Panc1 (cell line): ENCODE measurements at regions not wholly inside any gene's neighbourhood (a gene's known extent, or its start where the extent isn't known, plus 50 kb on each side); places are given as distances from the start of the nearest gene placed in this dataset.

Source experiments
- ATAC-seq: fragments of 200-7000 bp; cut with Tn5 transposase; 2 replicates; pipeline ENCODE4 v1.9.1; 2020; ENCODE audit warnings: mild to moderate bottlenecking, moderate library complexity
- BruUV-seq: library from RNA; stranded (reverse); fragments of 400-500 nt; replicated peaks from 2 replicates; lab custom pipeline; 2021; lab: Mats Ljungman, UMichigan
- CTCF ChIA-PET: fragments of 300-600 bp; sonication (Branson Sonifier 250); formaldehyde crosslinking; loops from one replicate; lab custom pipeline; 2022; ENCODE audit warnings: antibody characterized with exemption; lab: Charles Lee
- POLR2A ChIA-PET: fragments of 300-600 bp; sonication (Branson Sonifier 250); formaldehyde crosslinking; loops from one replicate; lab custom pipeline; 2022; ENCODE audit warnings: antibody characterized with exemption; lab: Charles Lee
- DNase-seq: peaks from one replicate; pipeline ENCODE4 v3.0.0-alpha.2; 2010; ENCODE audit warnings: low read depth, low spot score
- H3K27ac ChIP-seq: 2 replicates; pipeline ENCODE4 v1.5.1; 2011; ENCODE audit warnings: mild to moderate bottlenecking, low read length, inconsistent platforms
- H3K27me3 ChIP-seq: fragments of 200-500 bp; sonication (Bioruptor generic); 2 replicates; pipeline ENCODE4 v1.6.0; 2014; ENCODE audit warnings: low read length, inconsistent platforms; ENCODE audit not compliant: control insufficient read depth, insufficient read depth
- H3K36me3 ChIP-seq: fragments of 200-500 bp; sonication (Bioruptor generic); 2 replicates; pipeline ENCODE4 v1.5.1; 2014; ENCODE audit warnings: inconsistent platforms, mild to moderate bottlenecking, low read length, moderate library complexity; ENCODE audit not compliant: control insufficient read depth, insufficient read depth
- H3K4me1 ChIP-seq: 2 replicates; pipeline ENCODE4 v1.5.1; 2011; ENCODE audit warnings: inconsistent platforms, mild to moderate bottlenecking, low read length, moderate library complexity; ENCODE audit not compliant: control insufficient read depth, insufficient read depth
- H3K4me3 ChIP-seq, 2 experiments: 2 replicates each; pipeline ENCODE4 v1.5.1; 2011 to 2012; ENCODE audit warnings: low read depth in 2 of 2, low read length in 2 of 2, mild to moderate bottlenecking in 2 of 2, inconsistent platforms in 1 of 2, moderate library complexity in 1 of 2
- H3K9me3 ChIP-seq: fragments of 200-500 bp; sonication (Bioruptor generic); 2 replicates; pipeline ENCODE4 v1.5.1; 2014; ENCODE audit warnings: low read depth, mild to moderate bottlenecking, inconsistent platforms, low read length, moderate library complexity; ENCODE audit not compliant: control insufficient read depth, insufficient read depth
- POLR2AphosphoS5 ChIP-seq: IDR thresholded peaks from 2 replicates; pipeline ENCODE4 v1.6.1; 2012; ENCODE audit warnings: mild to moderate bottlenecking, low read depth, low read length, moderate library complexity
- SIN3A ChIP-seq: IDR thresholded peaks from 2 replicates; pipeline ENCODE4 v1.6.1; 2012; ENCODE audit warnings: low read depth, mild to moderate bottlenecking, low read length, moderate library complexity, borderline replicate concordance; ENCODE audit not compliant: insufficient read depth
- TCF7L2 ChIP-seq: IDR thresholded peaks from 2 replicates; pipeline ENCODE4 v1.6.1; 2011; ENCODE audit warnings: mild to moderate bottlenecking, low read depth, low read length, inconsistent platforms
- in situ Hi-C: cut with HindIII; loops from 2 replicates; pipeline ENCODE4 v1.10.0; 2016; ENCODE audit warnings: low sequenced_read_pairs, low pct_unique_long_range_greater_than_20kb
- intact Hi-C: fragments of 100-400 bp; cut with micrococcal nuclease; formaldehyde crosslinking; loops from one replicate; pipeline ENCODE4 v1.10.0; 2022; ENCODE audit not compliant: unreplicated experiment
- TF ChIP-seq, protein P1 (sequence below): fragments of 450-650 bp; IDR thresholded peaks from 2 replicates; pipeline ENCODE4 v1.5.1; 2017; ENCODE audit warnings: mild to moderate bottlenecking
- TF ChIP-seq, protein P2 (sequence below), 2 experiments: IDR thresholded peaks; 2 replicates each; pipeline ENCODE4 v1.6.1; 2011 to 2012; ENCODE audit warnings: low read depth in 2 of 2, control low read depth in 1 of 2, low read length in 1 of 2, mild to moderate bottlenecking in 1 of 2, moderate library complexity in 1 of 2; ENCODE audit not compliant: insufficient read depth in 1 of 2

DNA sequence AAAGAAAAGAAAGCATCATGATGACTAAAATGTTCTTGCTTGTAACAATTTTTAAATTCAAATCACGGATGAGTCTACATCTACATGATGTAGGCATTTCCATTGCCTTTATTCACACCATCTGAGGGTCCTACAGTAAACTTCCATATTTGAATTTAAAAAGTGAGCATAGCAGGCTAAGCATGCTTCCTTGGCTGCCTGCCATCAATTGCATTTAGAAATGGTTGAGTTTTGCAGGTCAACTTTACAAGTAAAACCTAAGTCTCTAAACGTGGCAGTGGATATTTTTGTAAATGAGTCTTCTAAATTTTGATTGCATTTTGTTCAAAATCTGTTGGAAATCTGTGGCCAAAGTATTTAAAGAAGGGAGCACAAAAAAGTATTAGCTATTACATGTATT is 136.5 kb upstream of the PTCH1 start:
- CTCF ChIA-PET = interaction anchor here (0.7 kb wide), 1 partner anchor 26 kb away, joined by 3 read pairs; no protein-coding TSS in a partner anchor
- ATAC-seq = no peak
- no peaks in the 10 kb centered on the region for H3K27me3 ChIP-seq
- no peak overlapping the region for H3K4me3 ChIP-seq
- no peaks in the 10 kb centered on the region for H3K9me3 ChIP-seq
- no TSS peak for BruUV-seq
- in situ Hi-C loops = no loop called here
- TF ChIP-seq TCF7L2 (no peak), SIN3A (no peak), POLR2AphosphoS5 (no peak)
- TF ChIP-seq, protein P1, sequence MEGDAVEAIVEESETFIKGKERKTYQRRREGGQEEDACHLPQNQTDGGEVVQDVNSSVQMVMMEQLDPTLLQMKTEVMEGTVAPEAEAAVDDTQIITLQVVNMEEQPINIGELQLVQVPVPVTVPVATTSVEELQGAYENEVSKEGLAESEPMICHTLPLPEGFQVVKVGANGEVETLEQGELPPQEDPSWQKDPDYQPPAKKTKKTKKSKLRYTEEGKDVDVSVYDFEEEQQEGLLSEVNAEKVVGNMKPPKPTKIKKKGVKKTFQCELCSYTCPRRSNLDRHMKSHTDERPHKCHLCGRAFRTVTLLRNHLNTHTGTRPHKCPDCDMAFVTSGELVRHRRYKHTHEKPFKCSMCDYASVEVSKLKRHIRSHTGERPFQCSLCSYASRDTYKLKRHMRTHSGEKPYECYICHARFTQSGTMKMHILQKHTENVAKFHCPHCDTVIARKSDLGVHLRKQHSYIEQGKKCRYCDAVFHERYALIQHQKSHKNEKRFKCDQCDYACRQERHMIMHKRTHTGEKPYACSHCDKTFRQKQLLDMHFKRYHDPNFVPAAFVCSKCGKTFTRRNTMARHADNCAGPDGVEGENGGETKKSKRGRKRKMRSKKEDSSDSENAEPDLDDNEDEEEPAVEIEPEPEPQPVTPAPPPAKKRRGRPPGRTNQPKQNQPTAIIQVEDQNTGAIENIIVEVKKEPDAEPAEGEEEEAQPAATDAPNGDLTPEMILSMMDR = no peak
- TF ChIP-seq, protein P2, sequence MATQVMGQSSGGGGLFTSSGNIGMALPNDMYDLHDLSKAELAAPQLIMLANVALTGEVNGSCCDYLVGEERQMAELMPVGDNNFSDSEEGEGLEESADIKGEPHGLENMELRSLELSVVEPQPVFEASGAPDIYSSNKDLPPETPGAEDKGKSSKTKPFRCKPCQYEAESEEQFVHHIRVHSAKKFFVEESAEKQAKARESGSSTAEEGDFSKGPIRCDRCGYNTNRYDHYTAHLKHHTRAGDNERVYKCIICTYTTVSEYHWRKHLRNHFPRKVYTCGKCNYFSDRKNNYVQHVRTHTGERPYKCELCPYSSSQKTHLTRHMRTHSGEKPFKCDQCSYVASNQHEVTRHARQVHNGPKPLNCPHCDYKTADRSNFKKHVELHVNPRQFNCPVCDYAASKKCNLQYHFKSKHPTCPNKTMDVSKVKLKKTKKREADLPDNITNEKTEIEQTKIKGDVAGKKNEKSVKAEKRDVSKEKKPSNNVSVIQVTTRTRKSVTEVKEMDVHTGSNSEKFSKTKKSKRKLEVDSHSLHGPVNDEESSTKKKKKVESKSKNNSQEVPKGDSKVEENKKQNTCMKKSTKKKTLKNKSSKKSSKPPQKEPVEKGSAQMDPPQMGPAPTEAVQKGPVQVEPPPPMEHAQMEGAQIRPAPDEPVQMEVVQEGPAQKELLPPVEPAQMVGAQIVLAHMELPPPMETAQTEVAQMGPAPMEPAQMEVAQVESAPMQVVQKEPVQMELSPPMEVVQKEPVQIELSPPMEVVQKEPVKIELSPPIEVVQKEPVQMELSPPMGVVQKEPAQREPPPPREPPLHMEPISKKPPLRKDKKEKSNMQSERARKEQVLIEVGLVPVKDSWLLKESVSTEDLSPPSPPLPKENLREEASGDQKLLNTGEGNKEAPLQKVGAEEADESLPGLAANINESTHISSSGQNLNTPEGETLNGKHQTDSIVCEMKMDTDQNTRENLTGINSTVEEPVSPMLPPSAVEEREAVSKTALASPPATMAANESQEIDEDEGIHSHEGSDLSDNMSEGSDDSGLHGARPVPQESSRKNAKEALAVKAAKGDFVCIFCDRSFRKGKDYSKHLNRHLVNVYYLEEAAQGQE (IDR thresholded peaks at IDR 0.05; ENCODE audit: insufficient read depth in 1 of 2, low read depth in 2 of 2, low read length in 1 of 2) = no peak
- no peaks in the 10 kb centered on the region for H3K4me1 ChIP-seq
- intact Hi-C loops = no loop called here
- H3K27ac ChIP-seq = no peak overlapping the region
- no peak for DNase-seq
- POLR2A ChIA-PET = no interaction called here
- H3K36me3 ChIP-seq = no peaks in the 10 kb centered on the region

DNA sequence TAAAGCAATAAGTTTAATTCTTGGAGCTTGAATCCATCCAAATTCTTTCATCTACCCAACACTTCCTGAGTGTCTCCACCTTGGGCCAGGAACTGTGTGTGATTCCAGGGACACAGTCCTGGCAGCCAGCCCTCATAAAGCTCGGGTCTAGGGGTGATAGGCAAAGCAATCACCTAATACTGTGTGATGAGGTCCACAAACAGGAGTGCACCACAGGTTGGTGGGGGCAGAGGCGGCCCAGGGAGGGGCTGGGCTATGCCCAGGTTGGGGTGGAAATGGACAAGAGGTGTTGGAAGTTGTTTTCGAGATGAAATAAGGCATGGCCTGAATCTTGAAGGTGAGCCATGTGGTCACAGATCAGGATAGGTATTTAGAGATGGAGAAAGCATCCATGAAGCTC is 133.9 kb upstream of the PTCH1 start:
- no peaks in the 10 kb centered on the region for H3K27me3 ChIP-seq
- POLR2A ChIA-PET = interaction anchor here (0.6 kb wide), 1 partner anchor 27 kb away, joined by 3 read pairs; no protein-coding TSS in a partner anchor
- ATAC-seq = no peak
- no peak for TF ChIP-seq TCF7L2
- TF ChIP-seq, protein P1 = no peak
- TF ChIP-seq, protein P2 (IDR thresholded peaks at IDR 0.05; ENCODE audit: insufficient read depth in 1 of 2, low read depth in 2 of 2, low read length in 1 of 2) = no peak
- TF ChIP-seq POLR2AphosphoS5 = no peak
- TF ChIP-seq SIN3A = no peak
- H3K27ac ChIP-seq = no peak overlapping the region
- in situ Hi-C loops (no loop called here), intact Hi-C loops (no loop called here)
- H3K9me3 ChIP-seq = no peaks in the 10 kb centered on the region
- H3K36me3 ChIP-seq = no peaks in the 10 kb centered on the region
- DNase-seq = no peak
- CTCF ChIA-PET = no interaction called here
- no peaks in the 10 kb centered on the region for H3K4me1 ChIP-seq
- no peak overlapping the region for H3K4me3 ChIP-seq
- BruUV-seq = no TSS peak
